ENCODE measurements at regions not wholly inside any gene's neighbourhood (a gene's known extent, or its start where the extent isn't known, plus 50 kb on each side); places are given as distances from the start of the nearest gene placed in this dataset.

DNA sequence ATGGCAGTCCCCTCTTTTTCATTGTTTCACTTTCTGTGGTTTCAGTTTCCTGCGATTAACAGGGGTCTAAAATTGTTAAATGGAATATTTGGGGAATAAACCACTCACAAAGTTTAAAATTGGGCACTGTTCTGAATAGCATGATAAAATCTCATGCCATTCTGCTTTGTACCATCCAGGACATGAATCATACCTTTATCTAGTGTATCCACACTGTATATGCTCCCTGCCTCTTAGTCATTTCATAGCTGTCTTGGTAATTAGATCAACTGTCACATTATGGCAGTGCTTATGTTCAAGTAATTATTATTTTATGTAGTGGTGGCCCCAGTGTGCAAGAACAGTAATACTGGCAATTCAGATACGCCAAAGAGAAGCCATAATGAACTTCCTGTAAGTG lies 734.5 kb downstream of the ZPLD1 start:
- no peak overlapping the region for H3K9ac ChIP-seq (replicated peaks in 1 of 4; ENCODE audit: extremely low read depth in 1 of 4, low read depth in 3 of 4, low read length in 3 of 4)
- no peak overlapping the region for H3K18ac ChIP-seq (ENCODE audit: extremely low read depth, low read length)
- no peaks in the 10 kb centered on the region for H3K9me3 ChIP-seq (ENCODE audit: insufficient read depth in 2 of 2, low read depth in 1 of 2, low read length in 1 of 2)
- H2BK20ac ChIP-seq (ENCODE audit: low read length) = no peak overlapping the region
- no peaks in the 10 kb centered on the region for H3K23me2 ChIP-seq (ENCODE audit: low read depth, low read length)
- DNase-seq (ENCODE audit: low read depth in 1 of 2, low spot score in 2 of 2) = no peak
- no peaks in the 10 kb centered on the region for H3K36me3 ChIP-seq (ENCODE audit: control insufficient read depth in 2 of 4, insufficient read depth in 4 of 4, low read length in 3 of 4)
- no peak overlapping the region for H4K5ac ChIP-seq (ENCODE audit: insufficient read length, low read depth, low read length)
- no peak overlapping the region for H4K8ac ChIP-seq (ENCODE audit: extremely low read depth, insufficient read depth, low read length)
- no peak overlapping the region for H2AFZ ChIP-seq (ENCODE audit: low read length)
- H2AK5ac ChIP-seq (ENCODE audit: low read depth, low read length) = no peak overlapping the region
- H4K20me1 ChIP-seq (replicated peaks in 1 of 2; ENCODE audit: control insufficient read depth in 1 of 2, insufficient read depth in 2 of 2, low read length in 2 of 2) = no peaks in the 10 kb centered on the region
- ChIA-PET POLR2A (ENCODE audit: partially characterized antibody) (no interaction called here), CTCF (ENCODE audit: partially characterized antibody) (no interaction called here)
- no peak overlapping the region for H3K23ac ChIP-seq (ENCODE audit: insufficient read length)
- no peaks in the 10 kb centered on the region for H3K4me1 ChIP-seq (replicated peaks in 1 of 4; ENCODE audit: control insufficient read depth in 3 of 4, insufficient read depth in 4 of 4, low read length in 3 of 4)
- H3K79me2 ChIP-seq (ENCODE audit: control insufficient read depth in 1 of 2, insufficient read depth in 2 of 2, low read length in 2 of 2) = no peaks in the 10 kb centered on the region
- no peak overlapping the region for H2BK5ac ChIP-seq (ENCODE audit: low read depth, low read length)
- H3K27ac ChIP-seq (ENCODE audit: low read depth, low read length) = no peak overlapping the region
- no peak overlapping the region for H2BK120ac ChIP-seq (replicated peaks; ENCODE audit: low read depth, low read length)
- no peaks in the 10 kb centered on the region for H3K79me1 ChIP-seq (ENCODE audit: low read depth, low read length)
- no peak overlapping the region for H3K56ac ChIP-seq (replicated peaks; ENCODE audit: insufficient read length, low read depth, low read length)
- no peak overlapping the region for H2BK12ac ChIP-seq (ENCODE audit: low read depth, low read length)
- no peaks in the 10 kb centered on the region for H3K27me3 ChIP-seq (replicated peaks in 1 of 4; ENCODE audit: control insufficient read depth in 3 of 4, extremely low read depth in 1 of 4, insufficient read depth in 3 of 4, low read length in 3 of 4)
- H2BK15ac ChIP-seq (ENCODE audit: low read length) = no peak overlapping the region
- no peak overlapping the region for H3K4me2 ChIP-seq (ENCODE audit: insufficient read depth in 1 of 2, low read depth in 2 of 2, low read length in 2 of 2)
- FAIRE-seq = no peak
- H3K4ac ChIP-seq (replicated peaks; ENCODE audit: insufficient read length, low read depth, low read length) = no peak overlapping the region
- no peak overlapping the region for H3K14ac ChIP-seq (ENCODE audit: insufficient read length)
- no peak overlapping the region for H3K4me3 ChIP-seq (ENCODE audit: extremely low read depth in 1 of 4, insufficient read depth in 2 of 4, low read depth in 3 of 4, low read length in 4 of 4)
- H4K91ac ChIP-seq (replicated peaks; ENCODE audit: insufficient read length, low read length) = no peak overlapping the region
- 95% methylated on average over 2 of the region's 2 CpGs; no CpG with 5 or more reads in 1 of the 2 experiments for WGBS, 2 experiments (ENCODE audit: extremely low coverage in 1 of 2, insufficient coverage in 1 of 2, insufficient read length in 1 of 2, insufficient replicate concordance in 2 of 2, low coverage in 1 of 2, low lambda C conversion rate in 2 of 2, missing lambda C conversion rate in 1 of 2)
- TF ChIP-seq CTBP2 (IDR thresholded peaks at IDR 0.05; ENCODE audit: borderline replicate concordance, insufficient read depth, insufficient read length, low read length) = no peak
